H1 (cell line): ENCODE measurements at regions not wholly inside any gene's neighbourhood (a gene's known extent, or its start where the extent isn't known, plus 50 kb on each side); places are given as distances from the start of the nearest gene placed in this dataset.

Source experiments
- BACH1 ChIP-seq: IDR thresholded peaks from 2 replicates; pipeline ENCODE4 v1.6.1; 2012; ENCODE audit warnings: low read length, improper control_type of control experiment
- CHD1 ChIP-seq: IDR thresholded peaks from 2 replicates; pipeline ENCODE4 v1.6.1; 2012; ENCODE audit warnings: low read depth, low read length, improper control_type of control experiment
- CREB1 ChIP-seq: IDR thresholded peaks from 2 replicates; pipeline ENCODE4 v1.6.1; 2012; ENCODE audit warnings: inconsistent platforms
- KDM1A ChIP-seq: fragments of 200-600, 300-600 bp; sonication (generic); IDR thresholded peaks from 2 replicates; pipeline ENCODE4 v1.7.1; 2016; ENCODE audit warnings: mild to moderate bottlenecking, low read length, borderline replicate concordance
- YY1 ChIP-seq: IDR thresholded peaks from 2 replicates; pipeline ENCODE4 v1.6.1; 2011; ENCODE audit warnings: low read depth, mild to moderate bottlenecking, low read length

GRCh38 chr9:13535141-13535540 is 255.6 kb upstream of the MPDZ start (continued):
- no peak for TF ChIP-seq KDM1A
- TF ChIP-seq CREB1 = no peak
- TF ChIP-seq BACH1 = no peak
- TF ChIP-seq YY1 = no peak
- no peak for TF ChIP-seq CHD1
